ENCODE measurements at regions not wholly inside any gene's neighbourhood (a gene's known extent, or its start where the extent isn't known, plus 50 kb on each side); places are given as distances from the start of the nearest gene placed in this dataset.

DNA sequence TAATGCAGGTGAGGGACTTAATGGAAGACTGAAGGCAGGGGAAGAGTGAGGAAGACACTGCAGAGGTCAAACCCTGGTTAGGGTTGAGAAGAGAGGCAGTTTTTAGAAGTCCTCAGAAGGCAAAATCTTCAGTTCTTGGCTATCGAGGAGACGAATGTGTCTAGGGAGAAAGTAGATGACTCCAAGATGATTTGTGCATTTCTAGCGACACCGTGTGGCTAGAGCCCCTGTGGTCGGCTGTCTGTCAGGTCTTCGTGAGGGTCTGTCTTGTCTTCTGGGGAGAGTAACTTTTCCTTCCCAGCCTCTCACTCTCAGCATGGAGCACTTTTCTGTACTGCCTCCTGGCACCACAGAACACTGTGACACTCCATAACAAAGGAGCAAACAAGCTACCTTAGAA, 458.1 kb downstream of the STIM2 start:
- no peaks in the 10 kb centered on the region for H3K36me3 ChIP-seq (ENCODE audit: insufficient read depth, low read depth, low read length)
- H3K9ac ChIP-seq (ENCODE audit: low read depth, low read length) = no peak overlapping the region
- H3K9me3 ChIP-seq (ENCODE audit: insufficient read depth, low read depth, low read length) = no peaks in the 10 kb centered on the region
- H3K4me1 ChIP-seq (ENCODE audit: insufficient read depth, low read length) = peaks cover 2% of the 10 kb centered on the region; the same call in 1 of the 2 replicates
- H3K4me3 ChIP-seq (ENCODE audit: low read length) = no peak overlapping the region
- H3K27me3 ChIP-seq (ENCODE audit: insufficient read depth, low read length) = no peaks in the 10 kb centered on the region
- no peak overlapping the region for H3K27ac ChIP-seq (ENCODE audit: low read length)

DNA sequence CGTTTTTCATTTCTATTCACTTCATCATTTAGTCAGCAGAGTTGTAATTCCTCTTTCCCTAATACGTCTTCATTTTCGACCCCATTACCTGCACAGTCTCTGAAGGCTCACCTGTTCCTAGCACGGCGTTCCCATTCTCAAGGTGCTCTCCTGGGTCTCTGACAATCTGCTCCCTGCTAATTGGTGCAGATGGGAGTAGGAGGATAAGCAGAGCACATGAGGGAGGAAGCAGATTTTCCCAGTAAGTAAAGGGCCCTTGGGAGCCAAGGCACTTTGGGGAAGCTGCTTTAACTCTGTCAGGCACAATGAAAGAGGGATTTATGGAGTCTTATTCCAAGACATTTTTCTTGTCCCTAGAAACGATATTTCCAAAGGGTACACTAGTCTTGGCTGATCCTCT, 466.4 kb downstream of the STIM2 start:
- H3K4me3 ChIP-seq (ENCODE audit: low read length) = no peak overlapping the region
- no peaks in the 10 kb centered on the region for H3K9me3 ChIP-seq (ENCODE audit: insufficient read depth, low read depth, low read length)
- H3K27me3 ChIP-seq (ENCODE audit: insufficient read depth, low read length) = no peaks in the 10 kb centered on the region

DNA sequence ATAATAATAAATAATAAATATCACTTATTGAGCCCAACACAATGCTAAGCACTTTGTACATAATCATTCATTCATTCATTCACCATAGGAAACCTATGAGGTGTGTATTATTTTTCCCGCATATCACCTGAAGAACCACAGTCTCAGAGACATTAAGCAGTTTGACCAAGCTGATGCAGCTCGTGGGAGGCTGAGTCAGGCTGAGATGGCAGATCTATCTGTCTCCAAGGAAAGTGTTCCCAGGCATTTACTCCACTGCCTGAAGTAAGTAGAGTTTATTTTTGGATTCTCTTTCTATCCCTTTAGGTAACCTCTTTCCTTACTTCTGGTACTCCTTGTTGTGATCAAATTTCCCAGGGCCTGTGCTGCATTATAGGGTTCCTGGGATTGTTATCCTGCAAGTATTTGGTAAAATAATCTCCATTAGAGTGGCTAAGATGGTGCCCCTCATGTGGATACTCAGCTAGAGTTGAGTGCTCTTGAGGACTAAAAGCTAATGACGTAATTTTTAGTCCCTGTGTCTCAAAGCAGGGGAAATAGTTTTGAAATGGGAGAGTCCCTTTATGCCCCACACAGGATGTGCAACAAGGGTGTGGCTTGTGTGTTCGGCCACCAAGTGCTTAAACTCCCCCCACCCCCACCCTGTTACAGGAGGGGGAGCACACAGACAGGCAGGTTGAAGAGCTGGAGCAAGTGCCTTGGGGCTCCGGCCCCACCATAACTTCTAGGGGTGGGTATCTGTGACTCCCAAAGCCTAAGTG, 467.0 kb downstream of the STIM2 start:
- Histone ChIP-seq H3K9me3 (ENCODE audit: insufficient read depth, low read depth, low read length) (no peaks in the 10 kb centered on the region), H3K27me3 (ENCODE audit: insufficient read depth, low read length) (no peaks in the 10 kb centered on the region), H3K27ac (ENCODE audit: low read length) (no peak overlapping the region), H3K4me3 (ENCODE audit: low read length) (no peak overlapping the region), H3K9ac (ENCODE audit: low read depth, low read length) (no peak overlapping the region), H3K4me1 (ENCODE audit: insufficient read depth, low read length) (peaks cover 3% of the 10 kb centered on the region; the same call in 1 of the 2 replicates), H3K36me3 (ENCODE audit: insufficient read depth, low read depth, low read length) (no peaks in the 10 kb centered on the region)

More for the DNA sequence above, 466.4 kb downstream of the STIM2 start:
- Histone ChIP-seq H3K27ac (ENCODE audit: low read length) (no peak overlapping the region), H3K9ac (ENCODE audit: low read depth, low read length) (no peak overlapping the region), H3K36me3 (ENCODE audit: insufficient read depth, low read depth, low read length) (no peaks in the 10 kb centered on the region), H3K4me1 (ENCODE audit: insufficient read depth, low read length) (peaks cover 3% of the 10 kb centered on the region; the same call in 1 of the 2 replicates)

DNA sequence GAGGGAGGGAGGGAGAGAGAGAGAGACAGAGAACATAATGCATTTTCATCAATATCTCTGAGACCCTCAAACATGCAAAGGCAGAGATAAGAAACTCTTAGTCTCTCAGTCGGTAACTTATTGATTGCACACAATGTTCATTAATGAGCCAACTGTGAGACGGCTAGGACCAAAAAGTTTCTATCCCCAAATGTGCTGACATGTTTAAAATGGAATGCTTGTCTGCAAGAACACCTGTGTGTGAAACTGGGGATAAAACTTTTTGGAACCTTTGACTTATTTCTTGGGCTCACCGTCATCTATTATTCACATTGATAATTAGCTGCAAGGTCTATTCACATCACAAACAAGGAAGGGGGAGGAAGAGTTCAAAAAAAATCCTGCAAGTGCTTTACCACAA, 477.9 kb downstream of the STIM2 start:
- H3K4me3 ChIP-seq (ENCODE audit: low read length) = no peak overlapping the region
- H3K27ac ChIP-seq (ENCODE audit: low read length) = no peak overlapping the region
- no peak overlapping the region for H3K9ac ChIP-seq (ENCODE audit: low read depth, low read length)
- no peaks in the 10 kb centered on the region for H3K36me3 ChIP-seq (ENCODE audit: insufficient read depth, low read depth, low read length)
- no peaks in the 10 kb centered on the region; the same call in 1 of the 2 replicates for H3K9me3 ChIP-seq (ENCODE audit: insufficient read depth, low read depth, low read length)
- H3K4me1 ChIP-seq (ENCODE audit: insufficient read depth, low read length) = no peaks in the 10 kb centered on the region
- no peaks in the 10 kb centered on the region for H3K27me3 ChIP-seq (ENCODE audit: insufficient read depth, low read length)

DNA sequence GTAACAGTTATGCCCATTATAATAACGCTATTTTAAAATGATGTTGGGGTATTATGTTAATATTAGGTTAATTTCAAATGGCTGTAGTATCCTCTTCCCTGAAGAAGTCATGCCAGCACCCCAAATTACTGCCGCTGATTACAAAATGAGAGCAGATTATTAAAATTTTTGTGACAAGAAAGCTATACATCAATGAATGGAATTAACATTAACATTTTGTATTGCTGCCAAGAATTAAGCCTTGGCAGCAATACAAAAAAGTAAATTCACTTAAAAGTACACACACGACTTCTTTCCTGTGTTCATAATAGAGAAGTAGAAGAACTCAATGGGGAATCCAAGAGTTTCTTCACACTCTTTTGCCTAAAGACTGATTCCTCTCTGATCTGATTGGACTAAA, 482.8 kb downstream of the STIM2 start:
- Histone ChIP-seq H3K9ac (ENCODE audit: low read depth, low read length) (no peak overlapping the region), H3K9me3 (ENCODE audit: insufficient read depth, low read depth, low read length) (no peaks in the 10 kb centered on the region), H3K4me1 (ENCODE audit: insufficient read depth, low read length) (no peaks in the 10 kb centered on the region), H3K4me3 (ENCODE audit: low read length) (no peak overlapping the region), H3K27me3 (ENCODE audit: insufficient read depth, low read length) (no peaks in the 10 kb centered on the region), H3K27ac (ENCODE audit: low read length) (no peak overlapping the region), H3K36me3 (ENCODE audit: insufficient read depth, low read depth, low read length) (no peaks in the 10 kb centered on the region)

DNA sequence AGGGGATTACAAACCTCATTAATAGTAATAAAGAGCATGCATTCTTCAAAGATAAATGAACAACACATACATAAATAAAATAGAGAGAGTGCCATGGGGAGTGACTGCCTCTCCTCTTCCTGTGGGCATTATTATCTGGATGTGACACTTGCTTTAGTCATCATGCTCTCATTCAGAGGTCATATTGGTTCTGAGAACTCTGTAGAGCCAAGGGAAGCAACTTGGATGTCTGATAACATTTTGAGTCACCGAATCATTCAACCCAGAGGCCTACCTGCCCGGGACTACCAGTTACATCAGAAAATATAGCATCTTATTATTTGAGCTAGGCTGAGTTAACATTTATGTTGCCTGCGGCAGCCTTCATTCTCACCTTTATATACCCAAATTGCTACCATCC, 489.5 kb downstream of the STIM2 start:
- Histone ChIP-seq H3K4me3 (ENCODE audit: low read length) (no peak overlapping the region), H3K9me3 (ENCODE audit: insufficient read depth, low read depth, low read length) (no peaks in the 10 kb centered on the region), H3K9ac (ENCODE audit: low read depth, low read length) (no peak overlapping the region), H3K27me3 (ENCODE audit: insufficient read depth, low read length) (no peaks in the 10 kb centered on the region), H3K27ac (ENCODE audit: low read length) (no peak overlapping the region), H3K4me1 (ENCODE audit: insufficient read depth, low read length) (no peaks in the 10 kb centered on the region), H3K36me3 (ENCODE audit: insufficient read depth, low read depth, low read length) (no peaks in the 10 kb centered on the region)

DNA sequence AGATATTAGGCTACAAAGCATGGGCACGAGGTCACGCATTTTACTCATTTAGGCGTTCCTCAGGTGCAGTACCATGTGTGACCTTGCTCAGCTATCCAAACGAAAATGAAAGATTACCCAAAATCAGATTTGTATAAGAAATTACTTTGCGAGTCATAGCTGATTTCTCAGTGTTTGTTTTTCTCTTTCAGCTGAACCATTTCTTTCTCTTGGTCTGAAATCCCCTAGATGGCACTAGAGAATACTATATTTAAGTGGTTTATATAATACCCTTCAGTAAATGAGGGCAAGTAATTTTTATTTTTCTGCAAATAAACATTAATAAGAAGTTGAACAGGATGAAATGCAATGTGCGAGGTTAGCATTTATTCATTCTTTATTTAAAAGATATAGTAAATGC, 496.6 kb downstream of the STIM2 start:
- no peaks in the 10 kb centered on the region for H3K9me3 ChIP-seq (ENCODE audit: insufficient read depth, low read depth, low read length)
- no peaks in the 10 kb centered on the region for H3K27me3 ChIP-seq (ENCODE audit: insufficient read depth, low read length)
- no peak overlapping the region for H3K9ac ChIP-seq (ENCODE audit: low read depth, low read length)
- no peak overlapping the region for H3K27ac ChIP-seq (ENCODE audit: low read length)
- peaks cover 8% of the 10 kb centered on the region for H3K4me1 ChIP-seq (ENCODE audit: insufficient read depth, low read length)
- no peaks in the 10 kb centered on the region for H3K36me3 ChIP-seq (ENCODE audit: insufficient read depth, low read depth, low read length)
- no peak overlapping the region for H3K4me3 ChIP-seq (ENCODE audit: low read length)

DNA sequence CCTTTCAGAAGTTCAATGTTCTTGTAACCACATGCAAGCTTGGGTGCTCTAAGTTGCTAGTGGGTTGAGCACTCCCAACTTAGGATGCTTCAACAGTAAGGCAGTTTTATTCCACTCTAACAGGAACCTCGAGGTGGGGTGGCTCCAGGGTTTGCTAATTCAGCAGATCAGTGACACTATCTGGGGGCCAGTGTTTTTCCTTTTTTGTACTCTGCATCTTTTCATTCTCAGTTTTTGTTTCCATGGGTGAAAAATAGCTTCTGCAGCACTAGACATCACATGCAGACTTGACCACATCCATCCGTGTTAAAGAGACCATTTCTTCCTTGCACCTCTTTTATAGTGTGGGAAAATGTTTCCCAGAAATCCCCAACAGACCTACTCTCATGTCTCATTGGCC, 497.6 kb downstream of the STIM2 start:
- Histone ChIP-seq H3K4me3 (ENCODE audit: low read length) (no peak overlapping the region), H3K9me3 (ENCODE audit: insufficient read depth, low read depth, low read length) (no peaks in the 10 kb centered on the region), H3K27ac (ENCODE audit: low read length) (no peak overlapping the region), H3K9ac (ENCODE audit: low read depth, low read length) (no peak overlapping the region), H3K36me3 (ENCODE audit: insufficient read depth, low read depth, low read length) (no peaks in the 10 kb centered on the region), H3K4me1 (ENCODE audit: insufficient read depth, low read length) (peaks cover 8% of the 10 kb centered on the region), H3K27me3 (ENCODE audit: insufficient read depth, low read length) (no peaks in the 10 kb centered on the region)

DNA sequence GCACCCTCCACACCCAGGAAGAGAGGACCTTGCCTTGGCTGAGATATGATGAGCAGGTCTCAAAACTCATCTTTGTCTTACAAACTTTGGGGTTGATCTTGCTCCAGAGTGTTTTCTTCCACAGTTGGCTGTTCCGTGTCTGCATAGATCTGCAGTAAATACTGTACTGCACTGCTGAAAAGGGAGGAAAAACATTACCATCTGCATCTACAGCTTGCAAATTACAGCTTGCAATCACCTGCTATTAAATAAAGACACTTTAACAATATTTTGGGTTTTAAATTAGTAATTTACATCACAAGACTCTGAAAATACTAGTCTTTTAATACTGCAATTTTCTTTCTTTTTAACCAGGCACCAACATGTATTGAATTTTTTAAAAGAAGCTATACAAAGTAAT, 499.5 kb downstream of the STIM2 start:
- Histone ChIP-seq H3K4me3 (ENCODE audit: low read length) (no peak overlapping the region), H3K27me3 (ENCODE audit: insufficient read depth, low read length) (no peaks in the 10 kb centered on the region), H3K9me3 (ENCODE audit: insufficient read depth, low read depth, low read length) (no peaks in the 10 kb centered on the region), H3K27ac (ENCODE audit: low read length) (no peak overlapping the region), H3K9ac (ENCODE audit: low read depth, low read length) (no peak overlapping the region), H3K4me1 (ENCODE audit: insufficient read depth, low read length) (peaks cover 8% of the 10 kb centered on the region), H3K36me3 (ENCODE audit: insufficient read depth, low read depth, low read length) (no peaks in the 10 kb centered on the region)

DNA sequence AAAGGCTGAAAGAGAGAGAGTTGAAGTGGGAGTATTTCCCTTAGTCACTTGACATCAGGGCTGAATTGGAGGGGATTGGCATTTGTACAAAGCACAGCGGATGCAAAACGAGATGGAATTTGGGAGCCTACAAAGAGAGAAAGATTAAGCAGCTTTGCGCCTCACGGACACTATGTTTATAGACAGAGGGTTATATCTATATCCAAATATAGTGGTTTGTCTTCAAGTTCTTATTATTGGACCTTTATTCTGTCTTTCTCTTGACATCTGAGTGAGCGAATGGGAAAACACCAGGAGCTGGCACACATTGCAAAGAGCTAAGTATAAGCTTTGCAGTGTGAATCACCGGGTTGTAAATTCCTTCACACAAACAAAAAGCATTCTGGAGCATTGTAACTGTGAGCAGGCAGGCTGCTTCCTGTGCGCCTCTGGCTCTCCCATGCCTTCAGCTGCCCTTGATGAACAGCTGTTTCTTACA, 500.2 kb downstream of the STIM2 start:
- Histone ChIP-seq H3K27me3 (ENCODE audit: insufficient read depth, low read length) (no peaks in the 10 kb centered on the region), H3K4me3 (ENCODE audit: low read length) (no peak overlapping the region), H3K36me3 (ENCODE audit: insufficient read depth, low read depth, low read length) (no peaks in the 10 kb centered on the region), H3K4me1 (ENCODE audit: insufficient read depth, low read length) (peaks cover 8% of the 10 kb centered on the region), H3K9ac (ENCODE audit: low read depth, low read length) (no peak overlapping the region), H3K9me3 (ENCODE audit: insufficient read depth, low read depth, low read length) (no peaks in the 10 kb centered on the region), H3K27ac (ENCODE audit: low read length) (no peak overlapping the region)

DNA sequence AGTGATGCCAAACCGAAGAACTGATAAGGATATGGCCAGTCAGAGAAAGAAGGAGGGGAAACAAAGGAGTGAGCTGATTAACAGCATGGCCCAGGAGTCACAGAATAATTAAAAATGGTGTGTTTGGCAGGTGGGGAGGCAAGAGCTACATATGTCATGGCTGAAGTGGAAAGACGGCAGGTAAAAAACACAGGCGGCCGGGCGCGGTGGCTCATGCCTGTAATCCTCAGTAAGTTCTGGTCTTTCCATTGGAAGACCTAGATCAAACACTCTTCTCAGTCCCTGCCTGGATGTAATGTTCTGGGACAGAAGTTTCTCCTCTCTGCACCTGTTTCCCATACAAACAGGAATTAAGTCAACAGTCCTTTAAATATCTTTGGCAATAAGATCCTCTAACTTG, 503.9 kb downstream of the STIM2 start:
- Histone ChIP-seq H3K9ac (ENCODE audit: low read depth, low read length) (no peak overlapping the region), H3K9me3 (ENCODE audit: insufficient read depth, low read depth, low read length) (no peaks in the 10 kb centered on the region), H3K36me3 (ENCODE audit: insufficient read depth, low read depth, low read length) (no peaks in the 10 kb centered on the region), H3K27ac (ENCODE audit: low read length) (no peak overlapping the region), H3K4me1 (ENCODE audit: insufficient read depth, low read length) (peaks cover 6% of the 10 kb centered on the region), H3K27me3 (ENCODE audit: insufficient read depth, low read length) (no peaks in the 10 kb centered on the region), H3K4me3 (ENCODE audit: low read length) (no peak overlapping the region)

DNA sequence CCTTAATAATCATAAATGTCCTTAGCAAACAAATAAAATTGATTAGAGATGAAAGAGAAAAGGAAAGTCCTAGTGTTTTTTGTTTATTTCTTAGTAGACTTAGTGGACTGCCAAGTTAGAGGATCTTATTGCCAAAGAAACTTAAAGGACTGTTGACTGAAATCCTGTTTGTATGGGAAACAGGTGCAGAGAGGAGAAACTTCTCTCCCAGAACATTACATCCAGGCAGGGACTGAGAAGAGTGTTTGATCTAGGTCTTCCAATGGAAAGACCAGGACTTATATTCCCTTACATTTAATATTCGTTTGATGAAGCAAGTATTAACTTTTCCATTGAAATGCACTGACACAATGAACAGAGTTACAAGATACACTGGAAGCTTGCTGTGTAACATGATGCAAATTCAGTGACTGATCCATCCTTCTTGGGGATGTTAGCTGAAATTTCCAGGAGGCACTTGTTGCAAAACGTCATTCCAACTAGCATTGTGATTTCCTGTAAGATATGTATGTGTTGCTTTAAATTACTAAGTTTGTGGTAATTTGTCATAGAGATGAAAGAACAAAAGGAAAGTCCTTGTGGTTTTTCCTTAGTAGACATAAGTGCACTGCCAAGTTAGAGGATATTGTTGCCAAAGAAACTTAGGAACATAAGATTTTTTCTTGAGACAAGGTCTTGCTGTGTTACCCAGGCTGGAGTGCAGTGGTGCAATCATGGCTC, 505.6 kb downstream of the STIM2 start:
- no peaks in the 10 kb centered on the region for H3K4me1 ChIP-seq (ENCODE audit: insufficient read depth, low read length)

More for the DNA sequence above, 505.6 kb downstream of the STIM2 start:
- Histone ChIP-seq H3K4me3 (ENCODE audit: low read length) (no peak overlapping the region), H3K36me3 (ENCODE audit: insufficient read depth, low read depth, low read length) (no peaks in the 10 kb centered on the region), H3K27me3 (ENCODE audit: insufficient read depth, low read length) (no peaks in the 10 kb centered on the region), H3K9ac (ENCODE audit: low read depth, low read length) (no peak overlapping the region), H3K9me3 (ENCODE audit: insufficient read depth, low read depth, low read length) (no peaks in the 10 kb centered on the region), H3K27ac (ENCODE audit: low read length) (no peak overlapping the region)

All from iPS-20b (cell line).